ENCODE measurements at regions not wholly inside any gene's neighbourhood (a gene's known extent, or its start where the extent isn't known, plus 50 kb on each side); places are given as distances from the start of the nearest gene placed in this dataset.

- Histone ChIP-seq H3K27ac (ENCODE audit: extremely low read length, insufficient read depth, low read length) (no peak overlapping the region), H3K4me1 (ENCODE audit: insufficient read depth, low read length) (no peaks in the 10 kb centered on the region), H3K9ac (ENCODE audit: insufficient read depth, low read depth, low read length) (no peak overlapping the region), H3K9me3 (ENCODE audit: low read length) (no peaks in the 10 kb centered on the region), H3K36me3 (replicated peaks in 1 of 2; ENCODE audit: control insufficient read depth in 1 of 2, insufficient read depth in 2 of 2, low read length in 2 of 2) (no peaks in the 10 kb centered on the region), H3K79me2 (ENCODE audit: insufficient read depth, low read length) (no peaks in the 10 kb centered on the region), H2AFZ (ENCODE audit: low read length) (no peak overlapping the region), H3K4me3 (replicated peaks in 1 of 3; ENCODE audit: insufficient read depth in 1 of 3, low read depth in 2 of 3, low read length in 3 of 3) (no peak overlapping the region), H4K20me1 (ENCODE audit: insufficient read depth, low read length) (no peaks in the 10 kb centered on the region), H3K4me2 (ENCODE audit: low read depth, low read length) (no peak overlapping the region), H3K27me3 (ENCODE audit: control insufficient read depth in 1 of 2, insufficient read depth in 2 of 2, low read length in 2 of 2) (no peaks in the 10 kb centered on the region)
- in situ Hi-C loops (cut with HindIII; ENCODE audit: extremely low pct_ligation_motif_present, low pct_unique_long_range_greater_than_20kb) (no loop called here), intact Hi-C loops (cut with micrococcal nuclease; ENCODE audit: unreplicated experiment) (no loop called here)
- ChIA-PET POLR2A (no interaction called here), CTCF (ENCODE audit: low intra/inter-chr PET ratio, low total read pairs) (no interaction called here)
- DNase-seq (ENCODE audit: low spot score) (no peak), ATAC-seq (no peak), FAIRE-seq (no peak)
- 66% methylated on average over 7 of the region's 8 CpGs for WGBS (ENCODE audit: low lambda C conversion rate)
- TF ChIP-seq FOXO1 (CRISPR knock-in tag; IDR thresholded peaks at IDR 0.05) (no peak), FOXJ3 (CRISPR knock-in tag; IDR thresholded peaks at IDR 0.05; ENCODE audit: borderline replicate concordance) (no peak), ESRRA (CRISPR knock-in tag; IDR thresholded peaks at IDR 0.05; ENCODE audit: low read depth) (no peak), ZNF773 (CRISPR knock-in tag; IDR thresholded peaks at IDR 0.05; ENCODE audit: borderline replicate concordance) (no peak), STAT5B (CRISPR knock-in tag; IDR thresholded peaks at IDR 0.05) (no peak), FOXP1 (IDR thresholded peaks at IDR 0.05) (no peak), FOXP1 (CRISPR knock-in tag; IDR thresholded peaks at IDR 0.05) (no peak), GMEB2 (CRISPR knock-in tag; IDR thresholded peaks at IDR 0.05; ENCODE audit: low read depth) (no peak), MBD4 (IDR thresholded peaks at IDR 0.05; ENCODE audit: borderline replicate concordance, low read length) (no peak), ZNF510 (CRISPR knock-in tag; IDR thresholded peaks at IDR 0.05; ENCODE audit: low read depth) (no peak), LRRFIP1 (CRISPR knock-in tag; conservative IDR thresholded peaks at IDR 0.05) (no peak), PHF21A (CRISPR knock-in tag; IDR thresholded peaks at IDR 0.05) (no peak), IKZF5 (CRISPR knock-in tag; IDR thresholded peaks at IDR 0.05) (no peak), CEBPG (CRISPR knock-in tag; IDR thresholded peaks at IDR 0.05) (no peak), ATF7 (IDR thresholded peaks at IDR 0.05) (no peak), ATF7 (CRISPR knock-in tag; IDR thresholded peaks at IDR 0.05) (no peak), ZNF619 (CRISPR knock-in tag; IDR thresholded peaks at IDR 0.05) (no peak), JARID2 (CRISPR knock-in tag; IDR thresholded peaks at IDR 0.05; ENCODE audit: insufficient replicate concordance) (no peak), ZNF264 (CRISPR knock-in tag; IDR thresholded peaks at IDR 0.05) (no peak), YEATS2 (CRISPR knock-in tag; IDR thresholded peaks at IDR 0.05; ENCODE audit: borderline replicate concordance) (no peak)
- BruUV-seq (replicated peaks), result no TSS peak
Observed at GRCh38 chr18:71405169-71405809, 1116.4 kb downstream of the SOCS6 start.

Data from HepG2 (cell line).